GM23338 (cell line): ENCODE measurements at regions not wholly inside any gene's neighbourhood (a gene's known extent, or its start where the extent isn't known, plus 50 kb on each side); places are given as distances from the start of the nearest gene placed in this dataset.

ENCODE experiments used
- CREB1 ChIP-seq: fragments of 250-450 bp; sonication (Bioruptor Pico); IDR thresholded peaks from 2 replicates; pipeline ENCODE4 v1.5.0; 2020; ENCODE audit warnings: low read depth, mild to moderate bottlenecking, moderate library complexity
- EZH2phosphoT487 ChIP-seq: fragments of 200-600 bp; sonication (generic); IDR thresholded peaks from one replicate; pipeline ENCODE4 v1.8.1; 2018; ENCODE audit warnings: antibody characterized with exemption; ENCODE audit not compliant: unreplicated experiment
- POLR2AphosphoS5 ChIP-seq: IDR thresholded peaks from 2 replicates; pipeline ENCODE4 v1.6.1; 2016; ENCODE audit warnings: antibody characterized with exemption, low read depth
- TF ChIP-seq, protein P1 (sequence below), 2 experiments: fragments of 200-600 bp in 1 of 2; sonication (generic) in 1 of 2; conservative IDR thresholded peaks; 2 replicates each; pipeline versions ENCODE4 v1.5.1 to v1.6.1; 2016 to 2017; ENCODE audit warnings: antibody characterized with exemption in 2 of 2, low read depth in 2 of 2, mild to moderate bottlenecking in 2 of 2, moderate library complexity in 1 of 2
- TF ChIP-seq, protein P2 (sequence below): IDR thresholded peaks from 2 replicates; pipeline ENCODE4 v1.6.1; 2016; ENCODE audit warnings: antibody characterized with exemption
- TF ChIP-seq, protein P3 (sequence below): IDR thresholded peaks from one replicate; pipeline ENCODE4 v1.6.1; 2018; ENCODE audit warnings: antibody characterized with exemption; ENCODE audit not compliant: unreplicated experiment

DNA sequence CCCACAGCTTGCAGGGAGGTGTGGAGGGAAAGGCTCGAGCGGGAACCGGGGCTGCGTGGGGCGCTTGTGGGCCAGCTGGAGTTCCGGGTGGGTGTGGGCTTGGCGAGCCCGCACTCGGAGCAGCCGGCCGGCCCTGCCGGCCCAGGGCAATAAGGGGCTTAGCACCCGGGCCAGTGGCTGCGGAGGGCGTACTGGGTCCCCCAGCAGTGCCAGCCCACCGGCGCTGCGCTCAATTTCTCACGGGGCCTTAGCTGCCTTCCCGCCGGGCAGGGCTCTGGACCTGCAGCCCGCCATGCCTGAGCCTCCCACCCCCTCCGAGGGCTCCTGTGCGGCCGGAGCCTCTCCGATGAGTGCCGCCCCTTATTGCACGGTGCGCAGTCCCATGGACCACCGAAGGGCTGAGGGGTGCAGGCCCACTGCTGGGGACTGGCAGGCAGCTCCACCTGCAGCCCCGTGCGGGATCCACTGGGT, 1242.2 kb upstream of the EYS start:
- TF ChIP-seq, protein P1, sequence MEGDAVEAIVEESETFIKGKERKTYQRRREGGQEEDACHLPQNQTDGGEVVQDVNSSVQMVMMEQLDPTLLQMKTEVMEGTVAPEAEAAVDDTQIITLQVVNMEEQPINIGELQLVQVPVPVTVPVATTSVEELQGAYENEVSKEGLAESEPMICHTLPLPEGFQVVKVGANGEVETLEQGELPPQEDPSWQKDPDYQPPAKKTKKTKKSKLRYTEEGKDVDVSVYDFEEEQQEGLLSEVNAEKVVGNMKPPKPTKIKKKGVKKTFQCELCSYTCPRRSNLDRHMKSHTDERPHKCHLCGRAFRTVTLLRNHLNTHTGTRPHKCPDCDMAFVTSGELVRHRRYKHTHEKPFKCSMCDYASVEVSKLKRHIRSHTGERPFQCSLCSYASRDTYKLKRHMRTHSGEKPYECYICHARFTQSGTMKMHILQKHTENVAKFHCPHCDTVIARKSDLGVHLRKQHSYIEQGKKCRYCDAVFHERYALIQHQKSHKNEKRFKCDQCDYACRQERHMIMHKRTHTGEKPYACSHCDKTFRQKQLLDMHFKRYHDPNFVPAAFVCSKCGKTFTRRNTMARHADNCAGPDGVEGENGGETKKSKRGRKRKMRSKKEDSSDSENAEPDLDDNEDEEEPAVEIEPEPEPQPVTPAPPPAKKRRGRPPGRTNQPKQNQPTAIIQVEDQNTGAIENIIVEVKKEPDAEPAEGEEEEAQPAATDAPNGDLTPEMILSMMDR (conservative IDR thresholded peaks at IDR 0.05; ENCODE audit: low read depth in 2 of 2) = no peak
- TF ChIP-seq EZH2phosphoT487 (no peak), CREB1 (CRISPR knock-in tag) (no peak), POLR2AphosphoS5 (no peak)
- TF ChIP-seq, protein P2, sequence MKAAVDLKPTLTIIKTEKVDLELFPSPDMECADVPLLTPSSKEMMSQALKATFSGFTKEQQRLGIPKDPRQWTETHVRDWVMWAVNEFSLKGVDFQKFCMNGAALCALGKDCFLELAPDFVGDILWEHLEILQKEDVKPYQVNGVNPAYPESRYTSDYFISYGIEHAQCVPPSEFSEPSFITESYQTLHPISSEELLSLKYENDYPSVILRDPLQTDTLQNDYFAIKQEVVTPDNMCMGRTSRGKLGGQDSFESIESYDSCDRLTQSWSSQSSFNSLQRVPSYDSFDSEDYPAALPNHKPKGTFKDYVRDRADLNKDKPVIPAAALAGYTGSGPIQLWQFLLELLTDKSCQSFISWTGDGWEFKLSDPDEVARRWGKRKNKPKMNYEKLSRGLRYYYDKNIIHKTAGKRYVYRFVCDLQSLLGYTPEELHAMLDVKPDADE = no peak
- TF ChIP-seq, protein P3, sequence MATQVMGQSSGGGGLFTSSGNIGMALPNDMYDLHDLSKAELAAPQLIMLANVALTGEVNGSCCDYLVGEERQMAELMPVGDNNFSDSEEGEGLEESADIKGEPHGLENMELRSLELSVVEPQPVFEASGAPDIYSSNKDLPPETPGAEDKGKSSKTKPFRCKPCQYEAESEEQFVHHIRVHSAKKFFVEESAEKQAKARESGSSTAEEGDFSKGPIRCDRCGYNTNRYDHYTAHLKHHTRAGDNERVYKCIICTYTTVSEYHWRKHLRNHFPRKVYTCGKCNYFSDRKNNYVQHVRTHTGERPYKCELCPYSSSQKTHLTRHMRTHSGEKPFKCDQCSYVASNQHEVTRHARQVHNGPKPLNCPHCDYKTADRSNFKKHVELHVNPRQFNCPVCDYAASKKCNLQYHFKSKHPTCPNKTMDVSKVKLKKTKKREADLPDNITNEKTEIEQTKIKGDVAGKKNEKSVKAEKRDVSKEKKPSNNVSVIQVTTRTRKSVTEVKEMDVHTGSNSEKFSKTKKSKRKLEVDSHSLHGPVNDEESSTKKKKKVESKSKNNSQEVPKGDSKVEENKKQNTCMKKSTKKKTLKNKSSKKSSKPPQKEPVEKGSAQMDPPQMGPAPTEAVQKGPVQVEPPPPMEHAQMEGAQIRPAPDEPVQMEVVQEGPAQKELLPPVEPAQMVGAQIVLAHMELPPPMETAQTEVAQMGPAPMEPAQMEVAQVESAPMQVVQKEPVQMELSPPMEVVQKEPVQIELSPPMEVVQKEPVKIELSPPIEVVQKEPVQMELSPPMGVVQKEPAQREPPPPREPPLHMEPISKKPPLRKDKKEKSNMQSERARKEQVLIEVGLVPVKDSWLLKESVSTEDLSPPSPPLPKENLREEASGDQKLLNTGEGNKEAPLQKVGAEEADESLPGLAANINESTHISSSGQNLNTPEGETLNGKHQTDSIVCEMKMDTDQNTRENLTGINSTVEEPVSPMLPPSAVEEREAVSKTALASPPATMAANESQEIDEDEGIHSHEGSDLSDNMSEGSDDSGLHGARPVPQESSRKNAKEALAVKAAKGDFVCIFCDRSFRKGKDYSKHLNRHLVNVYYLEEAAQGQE = no peak
